ENCODE measurements at regions not wholly inside any gene's neighbourhood (a gene's known extent, or its start where the extent isn't known, plus 50 kb on each side); places are given as distances from the start of the nearest gene placed in this dataset.

DNA sequence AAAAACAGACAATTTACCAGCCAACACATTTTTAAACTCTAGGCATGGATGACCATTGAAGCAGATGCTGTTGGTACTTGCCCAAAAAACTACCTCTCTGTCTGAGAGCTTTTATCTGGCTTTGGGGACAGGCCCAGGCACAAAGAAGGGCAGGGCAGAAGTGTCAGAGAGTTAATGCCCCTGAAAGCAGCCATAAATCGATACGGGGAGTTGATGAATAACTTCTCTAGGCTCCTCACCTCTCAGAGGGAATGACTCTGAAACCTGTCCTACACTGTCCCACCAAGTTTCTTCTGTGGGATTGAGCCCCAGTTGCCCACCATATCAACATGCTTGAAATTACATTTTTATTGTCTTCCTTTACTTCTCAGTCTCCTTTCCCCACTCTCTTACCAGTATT, 113.0 kb upstream of the DAAM1 start:
- Histone ChIP-seq H3K27me3 (no peaks in the 10 kb centered on the region), H3K4me1 (ENCODE audit: control insufficient read depth in 1 of 2, insufficient read depth in 1 of 2, low read depth in 1 of 2, low read length in 1 of 2) (no peaks in the 10 kb centered on the region), H3K36me3 (no peaks in the 10 kb centered on the region), H3K4me3 (ENCODE audit: low read depth in 1 of 2, low read length in 1 of 2) (no peak overlapping the region), H3K27ac (no peak overlapping the region), H3K9me3 (no peaks in the 10 kb centered on the region)
- TF ChIP-seq, protein P1, sequence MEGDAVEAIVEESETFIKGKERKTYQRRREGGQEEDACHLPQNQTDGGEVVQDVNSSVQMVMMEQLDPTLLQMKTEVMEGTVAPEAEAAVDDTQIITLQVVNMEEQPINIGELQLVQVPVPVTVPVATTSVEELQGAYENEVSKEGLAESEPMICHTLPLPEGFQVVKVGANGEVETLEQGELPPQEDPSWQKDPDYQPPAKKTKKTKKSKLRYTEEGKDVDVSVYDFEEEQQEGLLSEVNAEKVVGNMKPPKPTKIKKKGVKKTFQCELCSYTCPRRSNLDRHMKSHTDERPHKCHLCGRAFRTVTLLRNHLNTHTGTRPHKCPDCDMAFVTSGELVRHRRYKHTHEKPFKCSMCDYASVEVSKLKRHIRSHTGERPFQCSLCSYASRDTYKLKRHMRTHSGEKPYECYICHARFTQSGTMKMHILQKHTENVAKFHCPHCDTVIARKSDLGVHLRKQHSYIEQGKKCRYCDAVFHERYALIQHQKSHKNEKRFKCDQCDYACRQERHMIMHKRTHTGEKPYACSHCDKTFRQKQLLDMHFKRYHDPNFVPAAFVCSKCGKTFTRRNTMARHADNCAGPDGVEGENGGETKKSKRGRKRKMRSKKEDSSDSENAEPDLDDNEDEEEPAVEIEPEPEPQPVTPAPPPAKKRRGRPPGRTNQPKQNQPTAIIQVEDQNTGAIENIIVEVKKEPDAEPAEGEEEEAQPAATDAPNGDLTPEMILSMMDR (IDR thresholded peaks at IDR 0.05): no peak

DNA sequence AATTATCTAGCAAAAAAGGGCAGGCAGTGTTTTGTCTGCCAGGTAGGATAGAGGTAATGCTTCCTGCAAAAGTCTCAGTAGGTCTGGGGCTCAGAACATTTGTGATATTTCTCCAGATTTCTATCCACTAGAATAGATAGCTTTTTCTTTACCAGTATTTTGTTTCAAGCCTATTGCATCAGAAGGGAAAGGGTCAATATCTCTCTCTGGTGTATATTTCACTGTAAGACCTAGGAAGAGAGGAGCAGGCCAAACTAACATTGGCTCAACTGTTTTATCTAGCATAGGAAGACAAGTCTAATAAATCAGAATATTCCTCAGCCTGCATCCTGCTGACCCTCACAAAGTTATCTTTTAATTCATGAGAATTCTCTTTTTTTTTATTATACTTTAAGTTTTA, 106.7 kb upstream of the DAAM1 start:
- Histone ChIP-seq H3K36me3 (no peaks in the 10 kb centered on the region), H3K27me3 (no peaks in the 10 kb centered on the region), H3K4me1 (ENCODE audit: control insufficient read depth in 1 of 2, insufficient read depth in 1 of 2, low read depth in 1 of 2, low read length in 1 of 2) (no peaks in the 10 kb centered on the region), H3K27ac (no peak overlapping the region), H3K9me3 (no peaks in the 10 kb centered on the region), H3K4me3 (ENCODE audit: low read depth in 1 of 2, low read length in 1 of 2) (no peak overlapping the region)
- TF ChIP-seq, protein P1 (IDR thresholded peaks at IDR 0.05): no peak

DNA sequence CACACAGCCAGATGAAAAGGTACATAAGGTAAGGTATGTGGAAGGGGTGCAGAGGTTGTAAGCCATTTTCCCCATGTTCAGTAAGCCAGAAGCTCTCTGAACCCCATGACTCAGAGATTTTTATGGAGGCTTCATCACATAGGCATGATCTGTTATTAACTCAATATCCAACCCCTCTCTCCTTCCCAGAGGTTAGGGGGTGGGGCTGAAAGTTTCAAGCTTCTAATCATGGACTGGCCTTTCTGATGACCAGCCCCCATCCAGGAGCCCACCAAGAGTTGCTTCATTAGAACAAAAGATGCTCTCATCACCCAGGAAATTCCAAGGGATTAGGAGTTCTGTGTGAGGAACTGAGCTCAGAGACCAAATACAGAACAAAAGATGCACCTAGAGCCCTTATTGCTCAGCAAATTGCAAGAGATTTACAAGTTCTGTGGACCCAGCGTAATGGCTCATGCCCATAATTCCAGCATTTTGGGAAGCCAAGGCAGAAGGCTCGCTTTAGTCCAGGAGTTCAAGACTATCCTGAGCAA, 103.2 kb upstream of the DAAM1 start:
- TF ChIP-seq, protein P1 (IDR thresholded peaks at IDR 0.05): no peak
- Histone ChIP-seq H3K4me1 (ENCODE audit: control insufficient read depth in 1 of 2, insufficient read depth in 1 of 2, low read depth in 1 of 2, low read length in 1 of 2) (no peaks in the 10 kb centered on the region), H3K27ac (no peak overlapping the region), H3K4me3 (ENCODE audit: low read depth in 1 of 2, low read length in 1 of 2) (no peak overlapping the region), H3K36me3 (no peaks in the 10 kb centered on the region), H3K9me3 (no peaks in the 10 kb centered on the region), H3K27me3 (no peaks in the 10 kb centered on the region)

DNA sequence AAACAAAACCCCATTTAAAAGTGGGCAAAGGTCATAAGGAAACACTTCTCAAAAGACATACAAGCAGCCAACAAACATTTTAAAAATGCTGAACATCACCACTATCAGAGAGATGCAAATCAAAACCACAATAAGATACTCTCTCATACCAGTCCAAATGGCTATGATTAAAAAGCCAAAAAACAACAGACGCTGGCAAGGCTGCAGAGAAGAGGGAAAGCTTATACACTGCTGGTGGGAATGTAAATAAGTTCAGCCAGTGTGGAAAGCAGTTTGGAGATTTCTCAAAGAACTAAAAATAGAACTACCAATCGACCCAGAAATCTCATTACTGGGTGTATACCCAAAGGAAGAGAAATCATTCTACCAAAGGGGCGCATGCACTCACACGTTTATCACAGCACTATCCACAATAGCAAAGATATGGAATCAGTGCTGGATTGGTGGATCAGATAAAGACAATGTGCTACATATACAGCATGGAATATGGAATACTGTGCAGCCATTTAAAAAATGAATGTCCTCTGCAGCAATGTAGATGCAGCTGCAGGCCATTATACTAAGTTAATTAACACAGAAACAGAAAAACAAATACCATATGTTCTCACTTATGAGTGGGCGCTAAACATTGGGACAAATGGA, 102.1 kb upstream of the DAAM1 start:
- no peak overlapping the region for H3K27ac ChIP-seq
- no peaks in the 10 kb centered on the region for H3K27me3 ChIP-seq
- H3K36me3 ChIP-seq: no peaks in the 10 kb centered on the region
- no peaks in the 10 kb centered on the region for H3K4me1 ChIP-seq (ENCODE audit: control insufficient read depth in 1 of 2, insufficient read depth in 1 of 2, low read depth in 1 of 2, low read length in 1 of 2)
- TF ChIP-seq, protein P1 (IDR thresholded peaks at IDR 0.05): no peak
- H3K4me3 ChIP-seq (ENCODE audit: low read depth in 1 of 2, low read length in 1 of 2): no peak overlapping the region
- no peaks in the 10 kb centered on the region for H3K9me3 ChIP-seq

DNA sequence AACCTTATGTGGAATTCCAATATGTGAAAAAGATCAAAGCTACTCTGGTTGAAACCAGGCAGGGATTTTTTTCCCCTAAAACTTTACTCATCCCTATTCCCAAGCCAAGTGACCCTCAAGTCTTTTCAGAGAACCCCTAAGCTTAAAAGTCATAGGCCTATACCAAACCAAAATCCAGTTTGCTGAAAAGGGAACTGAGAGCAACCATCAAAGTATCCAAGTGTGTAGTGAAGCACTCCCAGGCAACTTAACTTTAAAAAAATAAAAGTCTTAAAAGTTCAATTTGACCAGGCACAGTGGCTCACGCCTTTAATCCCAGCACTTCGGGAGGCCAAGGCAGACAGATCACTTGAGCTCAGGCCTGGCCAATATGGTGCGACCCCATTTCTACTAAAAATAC, 101.2 kb upstream of the DAAM1 start:
- TF ChIP-seq, protein P1 (IDR thresholded peaks at IDR 0.05): no peak
- no peak overlapping the region for H3K4me3 ChIP-seq (ENCODE audit: low read depth in 1 of 2, low read length in 1 of 2)
- H3K4me1 ChIP-seq (ENCODE audit: control insufficient read depth in 1 of 2, insufficient read depth in 1 of 2, low read depth in 1 of 2, low read length in 1 of 2): no peaks in the 10 kb centered on the region
- H3K36me3 ChIP-seq: no peaks in the 10 kb centered on the region
- H3K27ac ChIP-seq: no peak overlapping the region
- H3K27me3 ChIP-seq: no peaks in the 10 kb centered on the region
- H3K9me3 ChIP-seq: no peaks in the 10 kb centered on the region
